DMS79 treated with DMSO at 0.1 percent for 48 hours (cell line): ENCODE measurements at regions not wholly inside any gene's neighbourhood (a gene's known extent, or its start where the extent isn't known, plus 50 kb on each side); places are given as distances from the start of the nearest gene placed in this dataset.
"Not testable (repeated sequence)": the region's sequence is repeated elsewhere in the genome, so short reads cannot be mapped to it uniquely, and the experiment has no call there.

Experiments used
- DNase-seq: peaks from one replicate; lab custom pipeline; 2025; lab: John Stamatoyannopoulos, UW

DNA sequence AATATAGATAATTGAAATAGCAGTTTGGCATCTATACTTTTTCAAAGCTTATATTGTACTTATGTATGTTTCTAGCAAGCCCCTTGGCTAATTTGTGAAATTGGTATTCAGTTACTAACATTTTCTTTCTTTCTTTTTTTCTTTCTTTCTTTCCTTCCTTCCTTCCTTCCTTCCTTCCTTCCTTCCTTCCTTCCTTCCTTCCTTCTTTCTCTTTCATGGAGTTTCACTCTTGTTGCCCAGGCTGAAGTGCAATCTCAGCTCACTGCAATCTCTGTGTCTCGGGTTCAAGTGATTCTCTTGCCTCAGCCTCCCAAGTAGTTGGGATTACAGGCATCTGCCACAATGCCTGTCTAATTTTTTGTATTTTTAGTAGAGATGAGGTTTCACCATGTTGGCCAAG, 215.4 kb downstream of the NNT start:
- DNase-seq = not testable (repeated sequence)

DNA sequence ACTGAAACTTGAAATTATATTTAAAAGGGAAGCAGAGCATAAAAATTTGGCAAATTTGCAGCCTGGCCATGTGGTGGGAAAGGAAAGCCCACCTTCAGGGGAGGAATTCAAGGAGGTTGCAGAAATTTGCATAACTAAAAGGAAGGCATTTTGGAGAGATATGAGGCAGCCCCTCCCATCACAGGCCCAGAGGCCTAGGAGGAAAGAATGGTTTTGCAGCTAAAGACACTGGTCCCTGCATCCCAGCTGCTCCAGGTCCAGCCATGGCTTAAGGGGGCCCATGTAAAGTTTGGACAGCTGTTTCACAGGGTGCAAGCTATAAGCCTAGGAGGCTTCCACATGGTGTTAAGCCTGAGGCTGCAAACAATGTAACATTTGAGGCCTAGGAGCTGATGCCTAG, 212.5 kb downstream of the NNT start:
- no peak for DNase-seq

DNA sequence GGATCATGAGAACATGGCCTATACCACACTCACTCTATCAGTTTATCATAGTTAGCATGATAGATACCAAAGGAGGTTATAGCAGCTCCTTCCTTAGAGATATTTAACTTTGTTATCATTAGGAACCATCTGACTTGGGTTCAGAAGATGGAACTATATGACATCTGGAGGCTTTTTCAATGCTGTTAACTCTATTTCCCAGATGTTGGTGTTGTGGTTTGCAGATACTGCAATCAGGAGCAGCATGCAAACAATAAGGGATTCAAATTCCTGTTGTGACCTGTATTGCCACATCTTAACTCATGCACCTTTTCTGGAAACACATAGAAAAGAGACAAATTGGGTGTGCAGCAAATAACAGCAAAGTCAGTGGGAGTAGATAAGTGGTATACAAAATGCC, 201.7 kb downstream of the NNT start:
- no peak for DNase-seq

DNA sequence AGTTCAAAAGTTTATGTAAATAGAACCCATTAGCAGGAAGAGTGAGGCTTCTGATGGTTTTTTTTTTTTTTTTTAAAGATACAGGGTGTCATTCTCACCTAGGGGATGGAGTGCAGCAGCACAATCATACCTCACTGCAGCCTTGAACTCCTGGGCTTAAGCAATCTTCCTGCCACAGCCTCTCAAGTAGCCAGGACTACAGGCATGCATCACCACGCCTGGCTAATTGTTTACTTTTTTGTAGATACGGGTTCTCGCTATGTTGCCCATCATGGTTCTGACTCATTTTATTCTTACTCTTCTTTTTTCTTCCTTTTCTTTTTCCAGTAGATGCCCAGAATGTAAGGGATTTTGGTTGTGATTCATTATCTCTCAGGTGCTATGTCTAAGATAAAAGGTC, 201.1 kb downstream of the NNT start:
- DNase-seq = no peak

DNA sequence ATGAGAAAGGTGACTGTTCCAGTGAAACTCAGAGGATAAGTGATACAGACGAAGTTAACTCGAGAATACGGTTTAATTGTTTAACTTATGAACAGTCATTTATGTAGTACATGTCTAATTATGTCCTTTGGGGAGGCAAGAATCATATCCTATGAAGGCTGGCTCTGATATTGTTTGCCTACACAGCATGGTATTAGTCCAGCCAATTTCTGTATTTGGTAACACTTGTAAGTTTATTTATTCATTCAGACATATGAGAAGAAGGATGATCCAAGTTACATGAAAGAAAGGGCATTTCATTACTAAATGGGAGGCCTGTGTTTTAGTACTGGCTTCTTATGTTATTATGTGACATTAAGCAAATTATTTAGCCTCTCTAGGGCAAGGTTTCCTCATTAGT, 199.7 kb downstream of the NNT start:
- no peak for DNase-seq

DNA sequence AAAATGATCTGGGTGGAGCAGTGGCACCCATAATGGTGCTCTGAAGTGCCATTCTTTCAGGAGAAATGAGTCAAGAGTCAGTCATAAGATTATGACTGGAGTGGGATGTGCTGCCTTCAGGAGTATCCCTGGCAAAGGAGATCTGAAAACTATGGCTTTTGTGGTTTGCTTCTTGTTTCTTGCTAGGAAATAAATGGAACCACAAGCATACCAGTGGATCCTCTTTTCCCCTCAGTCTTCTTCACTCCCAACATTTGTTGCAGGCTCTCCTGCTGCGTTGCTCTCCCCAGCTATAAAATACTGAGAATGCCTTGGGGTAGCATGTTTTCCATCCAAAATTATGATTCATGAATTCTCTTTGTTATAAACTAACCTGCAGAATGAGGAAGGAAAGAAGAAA, 199.1 kb downstream of the NNT start:
- no peak for DNase-seq

DNA sequence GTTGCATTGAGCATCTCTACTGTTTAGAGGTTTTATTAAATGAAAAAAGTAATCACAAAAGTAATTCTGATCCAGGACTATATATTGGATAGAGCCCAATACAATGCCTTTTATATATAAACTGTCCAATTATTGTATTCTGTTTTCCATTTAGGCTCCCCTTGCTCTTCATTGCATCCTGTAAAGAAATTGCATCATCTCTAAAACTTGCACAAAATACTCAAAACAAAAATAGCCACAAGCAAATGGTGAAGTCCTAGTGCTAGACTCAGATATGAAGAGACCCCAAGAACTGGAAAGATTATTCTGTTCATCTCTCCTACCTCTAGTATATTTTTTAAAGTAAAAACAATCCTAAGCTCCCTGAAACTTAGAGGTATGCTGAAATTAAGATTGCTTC, 195.8 kb downstream of the NNT start:
- DNase-seq = no peak

DNA sequence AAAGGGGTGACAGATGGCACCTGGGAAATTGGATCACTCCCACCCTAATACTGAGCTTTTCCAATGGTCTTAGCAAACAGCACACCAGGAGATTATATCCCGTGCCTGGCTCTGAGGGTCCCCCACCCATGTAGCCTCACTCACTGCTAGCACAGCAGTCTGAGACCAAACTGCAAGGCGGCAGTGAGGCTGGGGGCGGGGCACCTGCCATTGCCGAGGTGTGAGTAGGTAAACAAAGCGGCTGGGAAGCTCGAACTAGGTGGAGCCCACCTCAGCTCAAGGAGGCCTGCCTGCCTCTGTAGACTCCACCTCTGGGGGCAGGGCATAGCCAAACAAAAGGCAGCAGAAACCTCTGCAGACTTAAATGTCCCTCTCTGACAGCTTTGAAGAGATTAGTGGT, 188.9 kb downstream of the NNT start:
- not testable (repeated sequence) for DNase-seq

DNA sequence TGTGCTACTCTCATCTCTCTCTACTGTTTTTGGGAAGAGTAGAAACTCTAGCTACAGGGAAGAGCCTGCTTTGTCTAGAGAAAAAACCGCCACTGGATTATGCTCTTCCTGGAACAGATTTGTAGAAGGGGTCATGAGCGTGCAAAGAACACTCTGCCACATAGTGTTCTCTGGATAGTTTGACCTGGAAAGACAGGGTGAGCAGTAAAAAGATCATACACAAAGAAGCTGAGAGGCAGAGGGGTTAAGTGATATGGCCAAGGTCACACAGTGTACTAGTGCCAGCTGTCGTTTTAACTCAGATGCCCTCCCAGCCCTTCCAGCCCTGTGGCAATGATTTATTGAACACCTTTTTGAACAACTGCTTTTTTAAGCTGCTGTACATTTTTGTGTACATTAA, 182.2 kb downstream of the NNT start:
- DNase-seq = no peak

DNA sequence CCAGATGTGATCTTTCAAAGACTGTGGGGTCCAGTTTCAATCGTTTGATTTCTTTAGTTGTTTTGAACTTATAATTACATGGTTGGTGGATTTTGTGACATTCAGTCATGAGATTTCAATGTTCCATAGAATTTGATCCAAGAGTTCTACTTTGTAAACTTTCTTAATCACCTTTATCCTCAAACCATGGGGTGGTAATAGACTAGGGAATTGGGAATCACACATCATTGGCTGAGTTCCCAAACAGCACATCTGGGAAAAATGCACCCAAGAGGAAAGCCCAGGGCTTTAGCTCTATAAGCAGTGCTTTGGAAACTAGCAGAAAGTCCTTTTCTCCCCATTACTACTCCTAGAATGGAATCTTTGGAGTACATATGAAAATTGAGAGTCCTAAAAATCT, 177.6 kb downstream of the NNT start:
- no peak for DNase-seq

DNA sequence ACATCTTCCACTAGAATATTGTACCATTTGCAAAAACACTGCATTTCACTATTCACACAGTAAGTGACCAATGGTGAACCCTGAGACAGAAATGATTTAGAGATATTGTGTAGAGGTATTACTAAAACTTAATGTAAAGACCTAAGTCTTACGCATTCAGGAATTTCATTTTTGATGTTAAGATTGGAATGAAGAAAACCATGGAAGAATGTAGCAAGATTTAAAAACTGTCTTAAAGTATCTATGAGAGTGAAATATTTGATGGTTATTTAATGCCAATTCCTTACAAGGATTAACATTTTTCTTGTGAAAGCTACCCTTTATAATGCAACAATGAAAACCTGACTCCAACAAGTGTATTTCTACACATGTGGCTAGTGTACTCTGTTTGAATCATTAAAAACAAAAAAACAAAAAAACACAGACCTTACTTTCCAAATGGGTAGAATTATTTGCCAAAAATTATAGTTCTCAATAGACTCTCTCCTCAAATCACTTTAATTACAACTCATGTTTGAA, 172.0 kb downstream of the NNT start:
- no peak for DNase-seq

DNA sequence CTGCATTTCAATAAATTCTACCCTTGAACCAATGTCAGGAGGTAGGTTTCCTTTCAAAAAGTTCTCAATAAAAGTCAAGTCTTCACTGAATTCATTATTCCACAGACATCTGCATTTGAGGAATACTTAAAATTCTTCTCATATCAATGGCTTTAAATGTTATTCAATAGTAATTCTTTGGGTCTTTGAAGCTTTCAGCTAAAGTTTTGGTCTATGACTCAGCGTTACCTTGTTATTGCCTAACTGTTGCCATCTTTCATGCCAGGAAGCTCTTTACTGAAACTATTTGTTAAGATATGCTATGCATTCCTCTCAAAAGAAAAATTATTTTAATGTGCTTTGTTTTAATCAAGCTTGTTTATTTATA, 170.5 kb downstream of the NNT start:
- DNase-seq = no peak

DNA sequence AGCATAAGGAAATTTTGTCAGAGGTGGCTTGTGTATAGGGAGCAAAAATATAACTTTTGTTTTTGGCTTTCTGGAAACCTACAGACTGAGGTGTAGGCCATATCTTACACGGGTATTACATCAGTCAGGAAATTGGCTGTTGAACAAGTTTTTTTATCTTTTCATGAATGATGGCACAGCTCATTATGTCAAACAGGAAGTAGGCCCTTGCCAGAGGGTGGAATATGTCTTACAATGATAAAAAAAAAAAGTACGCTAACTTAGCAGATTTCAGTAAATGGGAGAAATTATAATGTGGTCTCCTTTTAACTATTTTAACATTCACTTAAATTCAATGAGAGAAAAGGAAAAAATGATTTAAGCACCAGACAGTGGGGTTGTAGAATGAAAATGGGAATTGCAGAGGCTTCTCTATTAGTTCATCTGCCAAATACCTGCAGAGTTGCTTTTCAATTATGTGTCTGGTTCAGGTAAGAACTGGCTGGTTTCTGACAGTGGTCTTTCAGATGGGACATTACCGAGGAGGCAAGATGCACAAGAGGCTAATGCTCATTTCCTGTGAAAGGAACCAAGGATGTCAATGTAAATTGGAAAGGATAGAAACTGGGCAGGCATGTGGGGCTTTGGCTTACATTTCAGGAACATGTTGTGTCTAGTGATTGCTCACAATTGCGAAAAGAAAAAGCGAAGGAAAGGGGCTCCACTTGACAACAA, 169.9 kb downstream of the NNT start:
- no peak for DNase-seq

DNA sequence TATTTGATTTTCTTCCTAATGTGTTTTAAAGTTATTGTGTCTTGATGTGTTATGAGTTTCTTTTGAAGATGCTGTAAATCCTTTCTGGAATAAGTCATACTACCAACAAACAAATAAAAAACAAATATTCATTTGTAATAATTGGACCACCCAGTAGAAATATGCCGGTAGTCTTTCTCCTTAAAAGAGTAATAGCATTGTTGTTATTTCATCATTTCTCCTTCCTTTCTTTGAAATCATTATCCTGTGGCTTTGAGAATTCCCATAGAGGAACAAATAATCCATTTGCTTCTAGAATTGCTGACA, 169.4 kb downstream of the NNT start:
- no peak for DNase-seq

DNA sequence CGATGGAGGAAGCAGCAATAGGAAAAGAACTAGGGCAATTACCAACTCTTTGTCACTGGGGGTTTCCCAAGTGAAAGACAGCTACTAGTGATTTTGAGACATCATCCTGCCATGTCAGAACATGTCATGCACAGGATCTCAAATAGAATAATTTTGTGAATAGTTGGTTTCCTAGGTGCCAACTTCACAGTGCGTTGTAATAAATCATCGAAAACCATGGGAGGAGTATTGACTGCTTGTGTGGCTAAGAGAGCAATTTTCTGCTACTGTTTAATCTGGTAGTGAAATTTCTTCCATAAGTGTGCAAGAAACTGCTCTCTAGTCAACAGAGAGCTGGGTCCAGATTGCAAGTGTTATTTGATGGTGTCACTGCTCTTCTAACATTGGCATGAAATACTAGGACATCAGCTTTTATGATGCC, 168.6 kb downstream of the NNT start:
- no peak for DNase-seq

DNA sequence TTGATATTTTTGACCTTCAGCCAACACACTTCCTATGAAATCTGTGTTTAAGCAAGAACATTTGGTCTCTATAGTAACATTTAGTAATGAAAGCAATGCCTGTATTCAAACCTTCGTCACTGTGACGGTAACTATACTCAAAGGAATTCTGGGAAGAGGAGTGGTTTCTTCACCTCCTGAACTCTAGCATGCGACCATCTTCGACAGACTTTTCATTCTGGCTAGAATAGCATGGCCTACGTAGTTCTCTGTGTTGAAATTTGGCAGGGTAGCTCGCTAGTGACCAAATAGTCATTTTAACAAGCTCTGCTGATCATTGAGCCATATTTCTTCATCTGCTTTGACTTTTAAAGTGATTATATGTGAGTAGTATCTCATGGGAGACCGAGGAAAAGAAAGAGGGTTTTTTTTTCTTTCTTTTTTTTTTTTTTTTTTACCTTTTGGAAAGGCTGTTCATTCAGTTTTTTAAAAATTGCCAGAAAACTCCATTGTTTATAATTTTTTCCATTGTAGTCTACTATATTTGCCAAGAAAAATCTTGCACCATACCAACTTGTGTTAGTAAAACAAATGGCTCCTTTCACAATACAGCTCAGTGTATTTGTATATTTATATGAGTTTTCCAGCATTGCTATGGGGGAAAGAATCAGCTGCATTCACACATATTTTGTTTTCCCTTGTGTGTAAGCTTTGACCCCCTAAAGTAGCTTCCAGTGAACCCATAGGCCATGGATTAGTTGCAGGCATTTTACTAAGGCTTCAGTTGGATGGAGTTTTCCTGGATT, 166.8 kb downstream of the NNT start:
- DNase-seq = no peak
